ENCODE measurements at regions not wholly inside any gene's neighbourhood (a gene's known extent, or its start where the extent isn't known, plus 50 kb on each side); places are given as distances from the start of the nearest gene placed in this dataset.

DNA sequence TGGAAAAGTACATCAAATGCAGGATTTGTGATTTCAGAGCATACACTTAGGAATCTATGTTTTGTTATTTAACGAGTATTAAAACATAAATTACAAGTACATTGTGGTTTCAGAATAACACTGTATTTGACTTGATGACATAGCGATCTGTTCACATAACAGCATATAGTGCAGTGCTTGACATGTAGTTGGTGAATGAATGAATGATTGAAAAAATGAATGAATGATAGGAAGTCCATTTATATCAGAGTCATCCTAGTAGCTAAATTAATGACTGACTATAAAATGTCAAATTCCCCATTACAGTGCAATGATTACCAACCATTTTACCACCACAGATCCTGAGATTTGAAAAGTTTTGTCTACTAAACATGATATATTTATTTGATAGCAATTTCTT lies 114.6 kb upstream of the FAT1 start:
- no peaks in the 10 kb centered on the region for H4K20me1 ChIP-seq (ENCODE audit: insufficient read depth, low read length)
- no peaks in the 10 kb centered on the region for H3K27me3 Mint-ChIP-seq (ENCODE audit: low read depth in 3 of 3)
- no peaks in the 10 kb centered on the region for H3K4me1 ChIP-seq (ENCODE audit: control insufficient read depth in 1 of 2, insufficient read depth in 2 of 2, low read length in 2 of 2)
- H3K79me2 ChIP-seq (ENCODE audit: insufficient read depth, low read length), result no peaks in the 10 kb centered on the region
- no CpG with 5 or more reads among the region's 2 CpGs for WGBS (ENCODE audit: insufficient coverage)
- no peak overlapping the region for H3K27ac Mint-ChIP-seq
- DNase-seq, result no peak
- H3K27me3 ChIP-seq (ENCODE audit: control insufficient read depth in 2 of 2, insufficient read depth in 2 of 2, low read length in 2 of 2), result no peaks in the 10 kb centered on the region
- TF ChIP-seq, protein P1, sequence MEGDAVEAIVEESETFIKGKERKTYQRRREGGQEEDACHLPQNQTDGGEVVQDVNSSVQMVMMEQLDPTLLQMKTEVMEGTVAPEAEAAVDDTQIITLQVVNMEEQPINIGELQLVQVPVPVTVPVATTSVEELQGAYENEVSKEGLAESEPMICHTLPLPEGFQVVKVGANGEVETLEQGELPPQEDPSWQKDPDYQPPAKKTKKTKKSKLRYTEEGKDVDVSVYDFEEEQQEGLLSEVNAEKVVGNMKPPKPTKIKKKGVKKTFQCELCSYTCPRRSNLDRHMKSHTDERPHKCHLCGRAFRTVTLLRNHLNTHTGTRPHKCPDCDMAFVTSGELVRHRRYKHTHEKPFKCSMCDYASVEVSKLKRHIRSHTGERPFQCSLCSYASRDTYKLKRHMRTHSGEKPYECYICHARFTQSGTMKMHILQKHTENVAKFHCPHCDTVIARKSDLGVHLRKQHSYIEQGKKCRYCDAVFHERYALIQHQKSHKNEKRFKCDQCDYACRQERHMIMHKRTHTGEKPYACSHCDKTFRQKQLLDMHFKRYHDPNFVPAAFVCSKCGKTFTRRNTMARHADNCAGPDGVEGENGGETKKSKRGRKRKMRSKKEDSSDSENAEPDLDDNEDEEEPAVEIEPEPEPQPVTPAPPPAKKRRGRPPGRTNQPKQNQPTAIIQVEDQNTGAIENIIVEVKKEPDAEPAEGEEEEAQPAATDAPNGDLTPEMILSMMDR (IDR thresholded peaks at IDR 0.05), result no peak
- no peak overlapping the region for H3K4me2 ChIP-seq (replicated peaks; ENCODE audit: extremely low read depth, low read length, poor library complexity, severe bottlenecking)
- H3K36me3 ChIP-seq (replicated peaks in 1 of 2; ENCODE audit: control insufficient read depth in 1 of 2, insufficient read depth in 2 of 2, low read length in 2 of 2), result no peaks in the 10 kb centered on the region
- peaks cover 4 to 6% of the 10 kb centered on the region in 2 donors for H3K9me3 ChIP-seq (replicated peaks in 1 of 2; ENCODE audit: control insufficient read depth in 1 of 2, insufficient read depth in 1 of 2, low read length in 2 of 2)
- H3K4me3 Mint-ChIP-seq, result no peak overlapping the region
- intact Hi-C loops (cut with micrococcal nuclease), result no loop called here
- H3K9ac ChIP-seq (ENCODE audit: insufficient read depth, low read length, poor library complexity, severe bottlenecking), result no peak overlapping the region
- H3K36me3 Mint-ChIP-seq, result no peaks in the 10 kb centered on the region
- H3K9me3 Mint-ChIP-seq, result peaks cover 0 to 12% (median 6%) of the 10 kb centered on the region in 7 donors
- no peaks in the 10 kb centered on the region for H3K4me1 Mint-ChIP-seq
- no peak overlapping the region for H2AFZ ChIP-seq (ENCODE audit: insufficient read depth, low read depth, low read length, poor library complexity, severe bottlenecking)
- H3K4me3 ChIP-seq (replicated peaks in 1 of 3; ENCODE audit: low read depth in 2 of 3, low read length in 3 of 3), result no peak overlapping the region
- H3K27ac ChIP-seq (ENCODE audit: low read depth in 1 of 2, low read length in 2 of 2), result no peak overlapping the region

DNA sequence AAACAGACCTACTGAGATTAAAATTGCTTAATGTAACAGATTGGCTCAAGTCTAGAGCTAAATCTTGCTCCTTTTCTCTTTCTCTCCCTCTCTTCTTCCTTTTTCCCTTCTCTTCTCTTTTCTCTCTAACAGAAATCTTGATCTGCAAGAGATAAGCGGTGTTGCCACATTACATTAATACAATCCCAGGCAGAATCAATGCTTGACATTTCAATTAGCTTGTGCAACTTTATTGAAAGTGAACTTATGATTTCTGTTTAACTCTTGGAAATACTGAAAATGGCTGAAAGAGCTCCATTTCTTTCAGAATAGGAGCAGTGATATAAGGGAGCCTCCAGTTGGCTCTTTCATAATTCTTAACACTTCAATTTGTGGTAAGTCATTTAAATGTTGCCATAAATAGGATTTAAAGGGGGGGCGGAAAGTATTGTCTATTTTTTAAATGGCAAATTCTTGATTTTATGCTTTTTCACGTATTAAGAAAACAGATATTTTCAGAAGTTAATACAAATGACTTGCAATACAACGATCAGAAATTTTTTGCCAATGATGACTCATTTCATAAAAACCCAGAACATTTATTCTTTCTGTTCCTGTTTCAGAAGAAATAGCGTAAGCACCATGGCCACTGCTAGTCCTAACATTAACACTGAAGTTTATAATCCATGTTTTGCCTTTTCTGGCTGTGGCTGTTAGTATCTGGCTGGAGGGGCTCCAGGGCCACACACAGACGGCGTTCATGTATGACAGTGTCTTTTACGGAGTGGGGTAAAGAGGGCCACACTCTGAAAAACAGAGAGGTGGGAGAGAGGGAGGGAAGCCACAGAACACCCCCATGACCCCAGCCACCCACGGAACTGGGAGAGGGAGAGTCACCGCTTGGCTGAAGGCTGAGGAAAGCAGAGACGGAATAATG lies 115.7 kb upstream of the FAT1 start:
- H3K4me1 Mint-ChIP-seq, result no peaks in the 10 kb centered on the region
- no peaks in the 10 kb centered on the region for H3K36me3 Mint-ChIP-seq
- intact Hi-C loops (cut with micrococcal nuclease), result no loop called here
- H3K27me3 ChIP-seq (ENCODE audit: control insufficient read depth in 2 of 2, insufficient read depth in 2 of 2, low read length in 2 of 2), result no peaks in the 10 kb centered on the region
- H2AFZ ChIP-seq (ENCODE audit: insufficient read depth, low read depth, low read length, poor library complexity, severe bottlenecking), result no peak overlapping the region
- TF ChIP-seq, protein P1 (IDR thresholded peaks at IDR 0.05), result no peak
- no peak overlapping the region for H3K4me3 Mint-ChIP-seq
- peaks cover 4 to 6% of the 10 kb centered on the region in 2 donors for H3K9me3 ChIP-seq (replicated peaks in 1 of 2; ENCODE audit: control insufficient read depth in 1 of 2, insufficient read depth in 1 of 2, low read length in 2 of 2)
- H4K20me1 ChIP-seq (ENCODE audit: insufficient read depth, low read length), result no peaks in the 10 kb centered on the region
- H3K4me2 ChIP-seq (replicated peaks; ENCODE audit: extremely low read depth, low read length, poor library complexity, severe bottlenecking), result no peak overlapping the region
- DNase-seq, result no peak
- no peak overlapping the region for H3K9ac ChIP-seq (ENCODE audit: insufficient read depth, low read length, poor library complexity, severe bottlenecking)
- no peaks in the 10 kb centered on the region for H3K36me3 ChIP-seq (replicated peaks in 1 of 2; ENCODE audit: control insufficient read depth in 1 of 2, insufficient read depth in 2 of 2, low read length in 2 of 2)
- no peaks in the 10 kb centered on the region for H3K4me1 ChIP-seq (ENCODE audit: control insufficient read depth in 1 of 2, insufficient read depth in 2 of 2, low read length in 2 of 2)
- peaks cover 0 to 12% (median 6%) of the 10 kb centered on the region in 7 donors for H3K9me3 Mint-ChIP-seq
- no peak overlapping the region for H3K4me3 ChIP-seq (replicated peaks in 1 of 3; ENCODE audit: low read depth in 2 of 3, low read length in 3 of 3)
- no peaks in the 10 kb centered on the region for H3K27me3 Mint-ChIP-seq (ENCODE audit: low read depth in 3 of 3)
- WGBS (ENCODE audit: insufficient coverage), result 67% methylated on average over 1 of the region's 11 CpGs
- no peak overlapping the region for H3K27ac ChIP-seq (ENCODE audit: low read depth in 1 of 2, low read length in 2 of 2)
- H3K79me2 ChIP-seq (ENCODE audit: insufficient read depth, low read length), result no peaks in the 10 kb centered on the region
- H3K27ac Mint-ChIP-seq, result no peak overlapping the region
